Effector CD4-positive, alpha-beta T cell (primary cell): ENCODE measurements at regions not wholly inside any gene's neighbourhood (a gene's known extent, or its start where the extent isn't known, plus 50 kb on each side); places are given as distances from the start of the nearest gene placed in this dataset.

Experiments
- DNase-seq: peaks from one replicate; pipeline ENCODE4 v3.0.0-alpha.2; 2020

DNA sequence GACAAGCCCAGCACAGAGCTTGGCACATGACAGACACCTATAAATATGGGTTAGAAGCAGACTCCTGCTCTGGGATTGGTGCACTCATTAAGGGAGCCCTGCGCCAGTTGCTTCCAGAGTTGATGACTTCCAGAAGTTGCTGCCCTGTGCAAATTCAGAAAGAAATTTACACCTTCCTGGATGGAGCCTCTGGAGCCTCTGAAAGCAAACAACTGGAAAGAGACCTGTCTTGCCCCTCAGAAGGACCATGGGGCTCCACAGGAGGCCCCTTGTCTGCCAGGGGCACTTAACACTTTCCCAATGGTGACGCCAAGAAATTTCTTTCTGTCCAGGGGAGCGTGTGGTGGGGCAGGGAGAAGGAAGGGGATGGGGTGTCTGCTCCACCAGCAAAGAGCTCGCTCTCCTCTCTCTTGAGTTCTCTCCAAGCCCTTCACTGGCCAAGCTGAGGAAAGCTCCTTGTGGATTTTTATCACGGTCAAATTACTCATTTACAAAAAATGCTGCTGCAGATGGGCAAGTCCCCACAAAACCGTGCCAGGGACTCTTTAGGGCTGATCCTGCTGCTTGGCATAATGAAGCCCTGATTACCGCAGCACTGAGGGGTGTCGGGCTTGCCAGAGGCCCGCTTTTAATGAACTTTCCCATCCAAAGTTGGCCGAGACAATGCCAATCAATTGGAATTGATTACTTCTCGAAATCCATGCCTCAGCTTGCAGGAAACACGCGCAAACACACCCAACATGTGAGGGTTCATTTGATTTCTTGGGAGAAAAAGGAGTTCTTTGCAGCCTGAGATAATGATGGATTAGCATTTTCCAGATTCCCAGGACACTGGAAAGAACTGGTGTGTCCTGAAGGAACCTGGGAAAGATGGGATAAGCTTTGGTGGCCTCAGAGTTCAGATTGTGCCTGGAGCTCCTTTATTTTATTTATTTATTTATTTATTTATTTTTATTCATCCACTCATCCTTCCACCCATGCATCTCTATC, 583.6 kb upstream of the CDH5 start:
- DNase-seq: no peak

DNA sequence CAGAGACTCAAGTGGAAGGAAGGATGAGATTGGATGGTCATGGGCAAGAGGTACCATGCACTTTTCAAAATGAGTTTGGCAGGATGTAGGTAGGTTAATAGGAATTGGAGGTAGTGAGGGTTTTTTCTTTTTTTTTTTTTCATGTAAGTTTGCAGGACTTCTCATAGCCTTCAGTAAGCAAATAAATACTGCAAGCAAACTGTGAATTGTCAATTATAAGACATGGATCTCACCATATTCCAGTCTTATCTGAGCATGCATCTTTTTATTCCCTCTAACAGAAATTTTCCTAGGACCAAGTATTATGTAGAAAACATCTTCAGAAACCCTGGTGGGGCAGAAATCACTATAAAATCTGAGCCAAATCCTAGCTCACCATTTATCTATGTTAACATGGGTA, 584.6 kb upstream of the CDH5 start:
- DNase-seq: no peak

DNA sequence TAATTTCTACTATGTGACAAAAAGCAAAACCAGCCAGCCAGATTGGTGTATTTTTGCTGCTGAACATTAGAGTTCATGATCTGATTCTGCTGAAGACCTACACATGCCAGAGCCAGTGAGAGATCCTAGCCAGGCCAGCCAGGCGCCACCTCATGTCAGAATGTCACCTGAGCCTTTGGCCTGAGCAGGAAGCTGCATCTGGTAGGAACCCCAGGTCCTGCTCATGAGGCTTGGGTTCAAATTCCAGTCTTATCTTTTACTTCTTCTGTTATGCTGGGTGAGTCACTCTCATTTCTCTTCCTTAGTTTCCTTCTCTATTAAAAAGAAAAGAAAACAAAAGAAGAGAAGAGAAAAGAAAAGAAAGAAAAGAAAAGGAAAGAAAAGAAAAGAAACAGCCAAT, 585.1 kb upstream of the CDH5 start:
- no peak for DNase-seq

- DNase-seq: no peak
Measured at GRCh38 chr16:65779201-65779600, 587.3 kb upstream of the CDH5 start.

- DNase-seq: no peak
Measured at GRCh38 chr16:65776639-65777183, 589.8 kb upstream of the CDH5 start.

- no peak for DNase-seq
Measured at GRCh38 chr16:65775829-65776228, 590.7 kb upstream of the CDH5 start.

GRCh38 chr16:65774350-65774749, 592.1 kb upstream of the CDH5 start:
- DNase-seq: no peak

- DNase-seq: no peak
Measured at GRCh38 chr16:65773301-65773874, 593.1 kb upstream of the CDH5 start.

DNA sequence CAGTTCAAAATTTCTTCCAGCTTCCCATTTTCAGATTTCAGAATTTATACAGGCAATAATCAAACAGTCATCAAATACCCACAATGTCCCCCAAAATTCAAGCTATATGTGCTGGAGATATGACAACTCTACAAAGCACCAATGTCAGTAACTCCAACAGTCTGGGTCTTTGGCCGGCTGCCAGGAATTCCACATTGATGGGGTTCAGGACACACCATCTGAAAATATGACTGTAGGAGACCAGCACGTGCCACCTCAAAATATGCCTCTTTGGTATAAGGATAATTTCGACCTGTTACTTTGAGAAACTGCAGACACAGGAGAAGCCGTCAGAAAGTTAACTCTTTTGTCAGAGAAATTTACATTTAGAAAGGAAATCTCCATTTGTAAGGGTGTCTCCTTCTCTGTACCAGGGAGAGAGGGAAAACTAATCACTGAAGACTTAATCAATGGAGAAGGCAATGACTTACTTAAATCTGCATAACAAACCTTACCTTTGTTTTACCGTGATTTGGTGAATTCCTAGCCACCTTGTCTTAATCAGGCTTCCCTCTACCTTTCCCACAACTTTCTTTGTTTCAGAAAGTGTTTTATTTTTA, 594.3 kb upstream of the CDH5 start:
- DNase-seq: no peak

- no peak for DNase-seq
Measured at GRCh38 chr16:65771707-65772106, 594.8 kb upstream of the CDH5 start.

- DNase-seq: no peak
Measured at GRCh38 chr16:65770752-65771151, 595.7 kb upstream of the CDH5 start.

- no peak for DNase-seq
Measured at GRCh38 chr16:65769776-65770438, 596.6 kb upstream of the CDH5 start.

- DNase-seq: no peak
Measured at GRCh38 chr16:65769055-65769465, 597.4 kb upstream of the CDH5 start.

DNA sequence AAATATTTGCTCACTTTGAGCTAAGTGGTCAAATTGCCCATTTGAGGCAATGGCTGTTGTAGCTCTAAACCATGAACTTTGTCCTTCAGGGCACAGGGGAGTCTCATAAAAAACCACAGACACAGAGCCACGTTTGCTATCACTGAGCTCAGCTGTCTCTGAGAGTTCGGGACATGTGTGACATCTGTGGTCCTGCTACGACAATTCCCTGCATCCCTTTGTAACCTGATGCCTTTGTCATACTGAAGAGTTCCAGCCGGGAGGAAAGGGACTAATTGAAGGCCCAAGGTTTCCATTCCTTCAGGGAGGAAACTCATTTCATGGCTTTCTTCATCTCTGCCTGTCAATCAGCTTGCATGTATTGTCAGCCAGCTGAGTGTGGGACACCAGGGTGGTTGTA, 599.4 kb upstream of the CDH5 start:
- no peak for DNase-seq

DNA sequence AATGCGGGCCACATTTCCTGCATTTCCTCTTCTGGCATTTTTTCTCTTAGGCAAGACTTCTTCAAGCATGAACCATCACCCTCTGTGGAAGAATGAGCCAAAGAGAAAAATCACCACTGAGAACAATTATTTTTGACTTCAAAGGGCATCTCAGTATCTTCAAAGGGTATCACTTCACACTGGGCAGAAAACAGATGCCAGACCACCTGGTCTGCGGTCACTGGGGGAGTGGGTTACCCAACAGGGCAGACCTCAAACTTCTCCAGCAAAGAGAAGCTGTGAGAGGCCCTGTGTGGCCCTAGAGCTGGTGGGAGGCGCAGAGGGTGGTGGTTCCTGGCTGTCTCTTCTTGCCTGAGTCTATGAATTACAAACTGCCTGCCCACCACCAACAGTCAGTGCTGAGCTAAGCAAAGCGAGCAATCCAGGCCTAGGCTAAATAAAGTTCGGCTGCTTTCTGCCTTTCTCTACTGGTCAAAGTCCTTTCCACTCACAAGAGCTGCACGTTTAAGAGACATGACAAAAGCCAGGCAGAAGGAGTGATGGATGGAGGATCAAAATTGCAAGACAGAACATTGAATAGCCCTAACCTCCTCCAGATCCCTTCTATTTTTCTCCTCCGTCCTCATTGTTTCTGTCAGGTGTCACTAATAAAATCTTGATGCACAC, 602.7 kb upstream of the CDH5 start:
- DNase-seq: no peak

- no peak for DNase-seq
Measured at GRCh38 chr16:65760874-65761273, 605.6 kb upstream of the CDH5 start.

DNA sequence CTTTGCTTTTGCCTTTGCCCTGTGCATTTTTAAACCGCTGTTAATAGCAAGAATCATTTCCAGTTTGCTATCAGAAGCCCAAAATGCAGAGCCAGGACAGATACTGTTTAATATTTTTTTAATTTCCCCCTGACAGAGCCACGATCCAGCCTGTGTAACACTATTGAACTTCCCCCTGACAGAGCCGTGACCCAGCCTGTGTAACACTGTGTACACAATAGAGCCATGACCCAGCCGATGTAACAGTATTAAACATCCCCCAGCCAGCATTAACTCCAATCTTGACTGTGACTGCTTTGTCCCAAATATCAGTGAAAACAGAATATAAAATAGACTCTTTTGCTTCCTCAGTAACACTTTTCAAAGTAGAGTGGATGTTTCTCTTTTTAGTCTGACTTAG, 607.9 kb upstream of the CDH5 start:
- no peak for DNase-seq

GRCh38 chr16:65757064-65757463, 609.4 kb upstream of the CDH5 start:
- DNase-seq: no peak

- DNase-seq: no peak
Measured at GRCh38 chr16:65756163-65756562, 610.3 kb upstream of the CDH5 start.

DNA sequence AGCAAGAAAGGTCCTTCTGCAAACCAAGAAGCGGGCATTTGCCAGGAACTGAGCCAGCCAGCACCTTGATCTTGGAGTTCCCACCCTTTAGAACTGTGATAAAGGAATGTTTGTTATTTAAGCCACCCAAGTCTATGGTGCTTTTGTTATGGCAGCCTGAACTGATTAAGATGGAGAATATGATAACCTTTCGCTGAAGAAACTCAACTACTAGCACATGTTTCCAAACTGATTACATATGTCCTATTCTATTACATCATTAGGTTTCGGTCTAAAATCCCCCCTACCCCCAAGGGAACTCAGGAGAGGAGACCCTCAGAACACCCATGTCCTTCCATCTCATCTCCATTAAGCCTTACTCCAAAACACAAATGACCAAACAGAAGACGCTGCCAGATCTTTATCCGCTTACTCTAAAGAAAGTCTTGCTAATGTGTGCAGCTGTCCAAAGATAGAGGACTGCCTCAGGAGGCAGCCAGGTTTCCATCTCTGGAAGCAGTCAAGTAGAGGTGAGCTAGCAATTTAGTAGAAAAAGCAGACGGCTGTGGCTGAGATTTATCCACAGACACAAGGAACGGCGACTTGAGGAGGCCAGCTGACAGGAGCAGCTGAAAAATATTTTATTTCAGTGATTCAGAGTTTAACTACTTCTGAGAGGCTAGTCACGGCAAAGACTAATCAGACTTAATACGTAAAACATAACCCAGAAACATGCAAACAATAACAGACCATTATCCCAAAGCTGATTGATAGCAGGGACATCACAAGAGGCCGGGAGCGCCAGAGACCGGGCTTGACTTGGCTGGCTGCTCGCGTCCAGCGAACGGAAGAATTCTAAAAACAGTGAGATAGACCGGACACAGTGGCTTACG, 611.4 kb upstream of the CDH5 start:
- DNase-seq: no peak

- no peak for DNase-seq
Measured at GRCh38 chr16:65752522-65752844, 614.0 kb upstream of the CDH5 start.
